ENCODE measurements at regions not wholly inside any gene's neighbourhood (a gene's known extent, or its start where the extent isn't known, plus 50 kb on each side); places are given as distances from the start of the nearest gene placed in this dataset.

GRCh38 chr5:169433221-169433651 lies 132.3 kb upstream of the SLIT3 start:
- TF ChIP-seq, protein P1, sequence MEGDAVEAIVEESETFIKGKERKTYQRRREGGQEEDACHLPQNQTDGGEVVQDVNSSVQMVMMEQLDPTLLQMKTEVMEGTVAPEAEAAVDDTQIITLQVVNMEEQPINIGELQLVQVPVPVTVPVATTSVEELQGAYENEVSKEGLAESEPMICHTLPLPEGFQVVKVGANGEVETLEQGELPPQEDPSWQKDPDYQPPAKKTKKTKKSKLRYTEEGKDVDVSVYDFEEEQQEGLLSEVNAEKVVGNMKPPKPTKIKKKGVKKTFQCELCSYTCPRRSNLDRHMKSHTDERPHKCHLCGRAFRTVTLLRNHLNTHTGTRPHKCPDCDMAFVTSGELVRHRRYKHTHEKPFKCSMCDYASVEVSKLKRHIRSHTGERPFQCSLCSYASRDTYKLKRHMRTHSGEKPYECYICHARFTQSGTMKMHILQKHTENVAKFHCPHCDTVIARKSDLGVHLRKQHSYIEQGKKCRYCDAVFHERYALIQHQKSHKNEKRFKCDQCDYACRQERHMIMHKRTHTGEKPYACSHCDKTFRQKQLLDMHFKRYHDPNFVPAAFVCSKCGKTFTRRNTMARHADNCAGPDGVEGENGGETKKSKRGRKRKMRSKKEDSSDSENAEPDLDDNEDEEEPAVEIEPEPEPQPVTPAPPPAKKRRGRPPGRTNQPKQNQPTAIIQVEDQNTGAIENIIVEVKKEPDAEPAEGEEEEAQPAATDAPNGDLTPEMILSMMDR (IDR thresholded peaks at IDR 0.05; ENCODE audit: low read depth, low read length): no peak
- no peaks in the 10 kb centered on the region; the same call in 1 of the 2 replicates for H3K27me3 ChIP-seq
- no peak overlapping the region for H3K4me3 ChIP-seq (ENCODE audit: low read depth, low read length)
- no peaks in the 10 kb centered on the region for H3K9me3 ChIP-seq
- no peak for DNase-seq
- no peaks in the 10 kb centered on the region for H3K36me3 ChIP-seq
- no peaks in the 10 kb centered on the region for H3K4me1 ChIP-seq

GRCh38 chr5:169431386-169431785 lies 130.4 kb upstream of the SLIT3 start:
- DNase-seq: no peak
- TF ChIP-seq, protein P1 (IDR thresholded peaks at IDR 0.05; ENCODE audit: low read depth, low read length): no peak
- Histone ChIP-seq H3K36me3 (no peaks in the 10 kb centered on the region), H3K9me3 (no peaks in the 10 kb centered on the region), H3K4me3 (ENCODE audit: low read depth, low read length) (no peak overlapping the region), H3K27me3 (no peaks in the 10 kb centered on the region), H3K4me1 (no peaks in the 10 kb centered on the region)

DNA sequence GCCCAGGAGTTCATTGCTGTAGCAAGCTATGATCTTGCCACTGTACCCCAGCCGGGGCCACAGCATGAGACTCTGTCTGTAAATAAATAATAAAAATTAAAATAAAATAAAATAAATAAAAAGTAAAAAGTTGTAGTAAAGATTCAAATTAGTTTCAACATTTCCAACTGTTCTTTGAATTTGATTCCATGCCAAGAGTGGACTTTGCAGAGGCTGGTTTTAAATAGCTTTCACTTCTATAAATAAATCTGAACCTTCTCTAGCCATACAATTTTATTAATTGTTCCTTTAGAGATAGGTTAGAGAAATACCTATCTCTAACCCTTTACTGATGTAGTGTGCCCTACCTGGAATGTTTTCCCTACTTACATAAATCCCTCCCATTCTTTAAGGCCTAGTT lies 129.7 kb upstream of the SLIT3 start:
- H3K4me3 ChIP-seq (ENCODE audit: low read depth, low read length): no peak overlapping the region
- no peaks in the 10 kb centered on the region for H3K9me3 ChIP-seq
- no peak for DNase-seq
- TF ChIP-seq, protein P1 (IDR thresholded peaks at IDR 0.05; ENCODE audit: low read depth, low read length): no peak
- H3K36me3 ChIP-seq: no peaks in the 10 kb centered on the region
- no peaks in the 10 kb centered on the region for H3K27me3 ChIP-seq
- no peaks in the 10 kb centered on the region for H3K4me1 ChIP-seq

DNA sequence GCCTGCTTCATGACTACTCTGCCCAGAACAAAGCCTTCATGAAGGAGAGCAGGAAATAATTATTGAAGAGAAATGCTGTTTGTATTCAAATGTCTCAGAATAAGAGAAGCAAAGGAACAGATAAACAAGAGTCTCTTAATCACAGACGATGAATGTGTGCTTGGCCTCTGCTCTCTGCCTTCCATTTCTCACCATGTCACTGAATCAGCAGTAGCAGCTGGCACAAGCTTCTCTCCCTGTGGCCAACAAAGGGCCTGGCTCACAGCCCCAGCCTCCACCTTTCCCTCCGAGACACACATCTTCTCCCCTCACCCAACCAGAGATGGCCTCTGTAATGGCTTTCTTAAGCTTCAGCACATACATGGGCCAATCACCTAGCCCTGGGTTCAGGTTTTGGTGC lies 128.1 kb upstream of the SLIT3 start:
- Histone ChIP-seq H3K27me3 (no peaks in the 10 kb centered on the region), H3K4me3 (ENCODE audit: low read depth, low read length) (no peak overlapping the region), H3K4me1 (no peaks in the 10 kb centered on the region), H3K9me3 (no peaks in the 10 kb centered on the region), H3K36me3 (no peaks in the 10 kb centered on the region)
- TF ChIP-seq, protein P1 (IDR thresholded peaks at IDR 0.05; ENCODE audit: low read depth, low read length): no peak
- no peak for DNase-seq

DNA sequence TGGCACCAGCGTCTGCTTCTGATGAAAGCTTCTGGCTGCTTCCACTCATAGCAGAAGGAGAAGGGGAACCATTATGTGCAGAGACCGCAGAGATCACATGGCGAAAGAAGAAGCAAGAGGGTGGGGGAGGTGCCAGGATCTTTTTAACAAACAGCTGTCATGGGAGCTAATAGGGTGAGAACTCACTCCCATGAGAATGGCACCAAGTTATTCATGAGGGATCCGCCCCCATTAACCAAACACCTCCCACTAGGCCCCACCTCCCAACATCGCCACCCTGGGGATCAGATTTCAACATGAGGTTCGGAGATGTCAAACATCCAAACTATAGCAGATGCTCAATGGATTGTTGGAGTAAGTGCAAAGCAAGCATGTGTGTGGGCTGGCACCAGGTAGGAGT lies 125.8 kb upstream of the SLIT3 start:
- Histone ChIP-seq H3K4me1 (no peaks in the 10 kb centered on the region), H3K9me3 (no peaks in the 10 kb centered on the region), H3K4me3 (ENCODE audit: low read depth, low read length) (no peak overlapping the region), H3K27me3 (no peaks in the 10 kb centered on the region), H3K36me3 (no peaks in the 10 kb centered on the region)
- TF ChIP-seq, protein P1 (IDR thresholded peaks at IDR 0.05; ENCODE audit: low read depth, low read length): no peak
- no peak for DNase-seq

DNA sequence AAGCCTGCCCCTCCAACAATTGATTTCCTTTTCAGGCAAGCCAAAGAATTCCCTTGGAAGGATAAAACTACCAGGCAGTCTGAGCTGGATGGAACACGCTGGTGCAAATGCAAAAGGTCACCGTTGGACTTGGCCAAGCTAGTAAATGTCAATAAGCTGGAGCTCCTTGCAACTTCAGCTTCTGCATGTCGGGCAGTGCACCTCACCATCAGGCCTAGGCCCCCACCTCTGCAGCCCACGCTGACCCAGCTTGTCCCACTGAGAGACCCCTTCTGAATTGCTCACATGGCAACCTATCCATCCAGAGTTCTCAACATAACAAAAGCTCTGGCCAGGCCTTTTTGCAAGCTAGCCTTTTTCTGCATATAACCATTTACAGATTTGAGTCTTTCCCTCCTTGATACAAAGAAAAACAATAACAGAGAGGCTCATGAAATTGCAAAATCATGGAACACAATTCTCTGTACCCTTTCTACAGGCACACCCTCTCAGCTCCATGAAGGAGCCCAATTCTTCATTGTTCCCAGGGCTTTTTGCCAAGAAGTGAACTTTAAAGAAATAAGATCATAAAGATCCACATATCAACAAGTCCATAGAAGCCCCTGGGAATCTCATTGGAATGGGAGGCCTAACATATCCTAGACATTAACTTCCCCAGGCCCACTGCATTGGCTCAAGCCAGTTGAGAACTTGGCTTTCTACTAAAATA lies 123.9 kb upstream of the SLIT3 start:
- DNase-seq: no peak
- no peaks in the 10 kb centered on the region for H3K9me3 ChIP-seq
- no peaks in the 10 kb centered on the region for H3K27me3 ChIP-seq
- no peaks in the 10 kb centered on the region for H3K36me3 ChIP-seq
- TF ChIP-seq, protein P1 (IDR thresholded peaks at IDR 0.05; ENCODE audit: low read depth, low read length): no peak
- no peak overlapping the region for H3K4me3 ChIP-seq (ENCODE audit: low read depth, low read length)
- no peaks in the 10 kb centered on the region for H3K4me1 ChIP-seq

Measured in BE2C (cell line).